HL-60 (cell line): ENCODE measurements at regions not wholly inside any gene's neighbourhood (a gene's known extent, or its start where the extent isn't known, plus 50 kb on each side); places are given as distances from the start of the nearest gene placed in this dataset.

Experiments used
- CTCF ChIP-seq: IDR thresholded peaks from one replicate; pipeline ENCODE4 v1.5.1; 2011; ENCODE audit warnings: low read length, control low read depth, inconsistent platforms; ENCODE audit not compliant: insufficient read depth
- GABPA ChIP-seq: IDR thresholded peaks from 2 replicates; pipeline ENCODE4 v1.6.1; 2012; ENCODE audit warnings: low read depth
- TF ChIP-seq, protein P1 (sequence below): IDR thresholded peaks from 2 replicates; pipeline ENCODE4 v1.6.1; 2012; ENCODE audit warnings: low read depth; ENCODE audit not compliant: insufficient replicate concordance

DNA sequence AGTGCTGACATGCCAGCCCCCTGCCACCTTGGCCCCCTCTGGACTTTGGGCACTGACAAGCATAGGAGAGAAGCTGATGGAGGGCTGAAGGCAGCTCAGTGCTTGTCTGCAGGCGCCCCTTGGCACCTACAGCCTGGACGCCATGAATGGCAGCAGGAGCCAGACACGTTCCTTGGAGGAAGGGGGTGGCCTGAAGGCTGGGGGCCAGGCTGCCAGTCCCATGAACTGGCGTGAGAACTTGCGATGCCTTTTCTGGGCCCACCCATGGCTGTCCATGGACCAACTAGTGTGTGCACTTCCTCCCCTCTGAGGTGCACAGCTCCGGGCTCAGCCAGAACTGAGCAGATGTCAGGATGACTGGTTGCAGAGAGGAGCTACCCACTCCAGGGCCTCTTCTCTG lies 99.0 kb upstream of the RANBP6 start:
- TF ChIP-seq CTCF (no peak), GABPA (no peak)
- TF ChIP-seq, protein P1, sequence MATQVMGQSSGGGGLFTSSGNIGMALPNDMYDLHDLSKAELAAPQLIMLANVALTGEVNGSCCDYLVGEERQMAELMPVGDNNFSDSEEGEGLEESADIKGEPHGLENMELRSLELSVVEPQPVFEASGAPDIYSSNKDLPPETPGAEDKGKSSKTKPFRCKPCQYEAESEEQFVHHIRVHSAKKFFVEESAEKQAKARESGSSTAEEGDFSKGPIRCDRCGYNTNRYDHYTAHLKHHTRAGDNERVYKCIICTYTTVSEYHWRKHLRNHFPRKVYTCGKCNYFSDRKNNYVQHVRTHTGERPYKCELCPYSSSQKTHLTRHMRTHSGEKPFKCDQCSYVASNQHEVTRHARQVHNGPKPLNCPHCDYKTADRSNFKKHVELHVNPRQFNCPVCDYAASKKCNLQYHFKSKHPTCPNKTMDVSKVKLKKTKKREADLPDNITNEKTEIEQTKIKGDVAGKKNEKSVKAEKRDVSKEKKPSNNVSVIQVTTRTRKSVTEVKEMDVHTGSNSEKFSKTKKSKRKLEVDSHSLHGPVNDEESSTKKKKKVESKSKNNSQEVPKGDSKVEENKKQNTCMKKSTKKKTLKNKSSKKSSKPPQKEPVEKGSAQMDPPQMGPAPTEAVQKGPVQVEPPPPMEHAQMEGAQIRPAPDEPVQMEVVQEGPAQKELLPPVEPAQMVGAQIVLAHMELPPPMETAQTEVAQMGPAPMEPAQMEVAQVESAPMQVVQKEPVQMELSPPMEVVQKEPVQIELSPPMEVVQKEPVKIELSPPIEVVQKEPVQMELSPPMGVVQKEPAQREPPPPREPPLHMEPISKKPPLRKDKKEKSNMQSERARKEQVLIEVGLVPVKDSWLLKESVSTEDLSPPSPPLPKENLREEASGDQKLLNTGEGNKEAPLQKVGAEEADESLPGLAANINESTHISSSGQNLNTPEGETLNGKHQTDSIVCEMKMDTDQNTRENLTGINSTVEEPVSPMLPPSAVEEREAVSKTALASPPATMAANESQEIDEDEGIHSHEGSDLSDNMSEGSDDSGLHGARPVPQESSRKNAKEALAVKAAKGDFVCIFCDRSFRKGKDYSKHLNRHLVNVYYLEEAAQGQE: no peak
